SH-SY5Y (cell line): ENCODE measurements at regions not wholly inside any gene's neighbourhood (a gene's known extent, or its start where the extent isn't known, plus 50 kb on each side); places are given as distances from the start of the nearest gene placed in this dataset.
A peak's percentile ranks its signal among the peaks of the same experiment; 100 is the strongest.

Experiments used
- GATA2 ChIP-seq: IDR thresholded peaks from 2 replicates; pipeline ENCODE4 v1.6.1; 2011; ENCODE audit warnings: mild to moderate bottlenecking, low read depth, low read length
- GATA3 ChIP-seq: IDR thresholded peaks from 2 replicates; pipeline ENCODE4 v1.6.1; 2011; ENCODE audit warnings: low read depth, mild to moderate bottlenecking, low read length, moderate library complexity

DNA sequence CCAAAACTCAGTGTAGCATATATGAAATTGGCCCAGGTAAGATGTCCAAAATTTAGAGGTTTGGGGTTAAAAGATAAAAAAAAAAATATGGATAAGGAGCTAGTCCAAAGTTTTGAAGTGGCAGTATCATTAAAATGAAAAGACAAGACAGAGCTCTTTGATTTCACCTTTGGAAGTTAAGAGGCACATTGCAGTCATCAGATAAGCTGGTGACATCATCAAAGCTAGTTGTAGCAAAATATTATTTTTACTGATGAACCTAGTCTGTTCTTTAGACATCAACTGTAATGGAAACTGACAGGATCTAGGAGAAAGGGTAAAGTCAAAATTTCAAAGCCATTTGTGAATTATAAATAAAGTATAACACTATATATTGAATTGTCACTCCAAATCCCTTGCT lies 603.7 kb upstream of the CDH8 start:
- TF ChIP-seq GATA2, result no peak
- TF ChIP-seq GATA3, result no peak

DNA sequence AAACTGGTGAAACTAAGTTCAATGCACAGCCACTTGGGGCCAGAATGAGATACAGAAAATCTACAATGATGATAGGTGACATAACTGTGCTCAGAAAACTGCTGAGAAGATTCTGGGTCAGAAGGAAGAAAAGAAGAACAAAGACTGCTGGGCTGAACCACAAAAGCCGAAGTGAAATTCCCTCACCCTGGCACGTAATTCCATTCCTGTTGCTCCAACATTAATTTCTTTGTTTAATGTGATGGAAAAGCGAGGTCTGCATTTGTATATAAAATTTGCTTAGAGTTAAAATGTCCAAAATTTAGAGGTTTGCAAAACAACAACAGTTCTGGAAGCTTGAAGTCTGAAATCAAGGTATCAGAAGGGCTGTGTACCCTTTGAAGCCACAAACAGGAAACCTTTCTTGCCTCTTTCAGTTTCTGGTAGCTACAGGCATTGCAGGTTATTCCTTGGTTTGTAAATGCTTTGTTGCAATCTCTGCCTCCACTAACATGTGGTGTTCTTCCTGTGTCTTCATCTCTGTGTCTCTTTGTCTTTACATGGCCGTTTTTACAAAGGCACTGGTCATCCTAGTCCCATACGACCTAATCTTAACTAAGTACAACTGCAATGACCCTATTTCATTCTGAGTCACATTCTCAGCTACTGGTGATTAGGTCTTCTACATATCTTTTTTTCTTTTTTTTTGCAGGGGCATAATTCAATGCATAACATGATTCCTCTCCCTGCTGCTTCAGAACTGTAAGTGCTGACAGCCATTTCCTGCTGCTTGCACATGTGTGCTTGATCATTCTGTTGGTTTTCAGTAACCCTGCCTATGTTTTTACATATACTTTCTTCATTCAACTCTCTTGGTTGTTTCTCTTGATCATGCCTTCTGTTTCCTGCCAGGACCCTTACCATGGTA lies 603.0 kb upstream of the CDH8 start:
- TF ChIP-seq GATA3 (no peak), GATA2 (no peak)

GRCh38 chr16:62638324-62638911 lies 602.2 kb upstream of the CDH8 start:
- TF ChIP-seq GATA3, result no peak
- TF ChIP-seq GATA2, result no peak

- TF ChIP-seq GATA3, result no peak
- no peak for TF ChIP-seq GATA2
Observed at GRCh38 chr16:62625326-62625725, 589.1 kb upstream of the CDH8 start.

DNA sequence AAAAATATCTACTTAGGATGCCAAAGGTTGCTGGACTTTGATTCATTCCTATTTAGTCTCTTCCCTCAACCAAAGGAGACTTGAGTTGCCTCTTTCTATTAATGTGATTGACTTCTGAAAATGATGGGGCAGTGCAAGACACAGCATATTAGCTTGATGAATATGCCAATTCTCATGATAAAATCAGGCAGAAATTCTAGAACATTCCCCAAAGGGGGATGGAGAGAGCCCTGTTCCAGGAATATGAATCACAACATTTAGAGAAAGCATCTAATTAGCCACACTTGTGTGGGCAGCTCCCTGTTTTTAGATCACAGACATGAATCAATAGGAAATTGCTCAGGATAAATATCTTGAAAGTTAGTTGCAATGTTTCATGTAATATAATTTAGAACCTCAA lies 584.0 kb upstream of the CDH8 start:
- TF ChIP-seq GATA2, result no peak
- no peak for TF ChIP-seq GATA3

- TF ChIP-seq GATA2 (no peak), GATA3 (no peak)
Observed at GRCh38 chr16:62615526-62615925, 579.3 kb upstream of the CDH8 start.

GRCh38 chr16:62610291-62610690 lies 574.1 kb upstream of the CDH8 start:
- TF ChIP-seq GATA2, result no peak
- no peak for TF ChIP-seq GATA3

DNA sequence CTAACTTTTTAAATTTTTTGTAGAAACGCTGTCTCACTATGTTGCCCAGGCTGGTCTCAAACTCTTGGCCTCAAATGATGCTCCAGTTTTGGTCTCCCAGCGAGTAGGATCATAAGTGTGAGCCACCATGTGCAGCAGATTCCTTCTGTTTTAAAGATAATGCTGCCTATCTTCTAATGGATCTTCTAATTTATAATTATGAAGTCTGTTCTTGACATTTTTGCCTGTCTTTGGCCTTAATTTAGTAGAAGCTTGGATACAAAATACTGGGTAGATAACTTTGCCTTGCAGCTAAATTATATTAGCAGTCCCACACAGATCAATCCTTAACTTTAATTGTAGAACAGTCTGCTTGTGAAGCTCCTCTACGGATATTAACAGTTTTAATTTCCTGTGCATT lies 566.6 kb upstream of the CDH8 start:
- TF ChIP-seq GATA3, result no peak; the same call in 1 of the 2 replicates
- peak; percentile 33; the same call in 1 of the 2 replicates for TF ChIP-seq GATA2

GRCh38 chr16:62597875-62598274 lies 561.6 kb upstream of the CDH8 start:
- TF ChIP-seq GATA2 (no peak), GATA3 (no peak)

GRCh38 chr16:62596584-62596983 lies 560.3 kb upstream of the CDH8 start:
- TF ChIP-seq GATA2 (no peak), GATA3 (no peak)

- TF ChIP-seq GATA3, result no peak
- TF ChIP-seq GATA2, result no peak
Observed at GRCh38 chr16:62596125-62596524, 559.9 kb upstream of the CDH8 start.

- no peak for TF ChIP-seq GATA2
- no peak for TF ChIP-seq GATA3
Observed at GRCh38 chr16:62586128-62586862, 550.1 kb upstream of the CDH8 start.

DNA sequence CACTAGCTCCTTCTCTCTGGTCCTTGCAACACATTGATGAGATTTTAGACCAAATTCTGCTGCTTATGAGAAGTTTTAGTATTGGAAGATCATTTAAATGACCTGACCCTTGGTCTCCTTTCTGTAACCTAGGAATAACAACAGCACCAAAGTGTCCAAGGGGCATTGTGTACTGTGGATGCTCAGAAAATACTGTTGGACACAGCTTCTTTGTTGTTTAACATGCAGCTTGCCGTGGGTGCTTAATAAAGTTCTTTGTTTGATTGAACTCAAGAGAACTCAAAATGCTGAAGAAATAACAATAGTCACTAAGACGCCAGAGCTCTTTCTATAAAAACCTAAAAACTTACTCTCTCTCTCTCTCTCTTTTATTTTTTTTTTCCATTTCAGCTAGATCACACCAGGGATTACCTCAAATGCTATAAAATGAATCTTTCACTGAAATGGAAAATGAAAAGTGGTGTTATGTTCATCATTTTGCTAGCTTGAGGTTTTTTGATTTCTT lies 548.9 kb upstream of the CDH8 start:
- TF ChIP-seq GATA2, result no peak
- no peak for TF ChIP-seq GATA3

GRCh38 chr16:62583414-62583813 lies 547.2 kb upstream of the CDH8 start:
- TF ChIP-seq GATA3 (peak; percentile 73), GATA2 (peak; percentile 74)

GRCh38 chr16:62573466-62573865 lies 537.2 kb upstream of the CDH8 start:
- TF ChIP-seq GATA3 (no peak), GATA2 (no peak)
